Glutamatergic neuron (in vitro differentiated cells): ENCODE measurements at regions not wholly inside any gene's neighbourhood (a gene's known extent, or its start where the extent isn't known, plus 50 kb on each side); places are given as distances from the start of the nearest gene placed in this dataset.

Experiments
- DNase-seq: peaks from one replicate; pipeline ENCODE4 v3.0.0; 2022
- H3K27ac Mint-ChIP-seq: one replicate; pipeline ENCODE4 v1.8.0; 2020; ENCODE audit warnings: mild to moderate bottlenecking, mixed read lengths, inconsistent platforms; ENCODE audit not compliant: unreplicated experiment
- H3K27me3 Mint-ChIP-seq: one replicate; pipeline ENCODE4 v1.8.0; 2020; ENCODE audit warnings: mild to moderate bottlenecking, moderate library complexity, mixed read lengths, inconsistent platforms; ENCODE audit not compliant: unreplicated experiment
- H3K36me3 Mint-ChIP-seq: one replicate; pipeline ENCODE4 v1.8.0; 2020; ENCODE audit warnings: mild to moderate bottlenecking, mixed read lengths, inconsistent platforms; ENCODE audit not compliant: unreplicated experiment
- H3K4me1 Mint-ChIP-seq: one replicate; pipeline ENCODE4 v1.8.0; 2020; ENCODE audit warnings: mild to moderate bottlenecking, low read depth, mixed read lengths, inconsistent platforms; ENCODE audit not compliant: unreplicated experiment
- H3K4me3 Mint-ChIP-seq: one replicate; pipeline ENCODE4 v1.8.0; 2020; ENCODE audit warnings: mild to moderate bottlenecking, mixed read lengths, inconsistent platforms; ENCODE audit not compliant: unreplicated experiment
- H3K9me3 Mint-ChIP-seq: one replicate; pipeline ENCODE4 v1.8.0; 2020; ENCODE audit warnings: mild to moderate bottlenecking, moderate library complexity, mixed read lengths, inconsistent platforms; ENCODE audit not compliant: unreplicated experiment
- CTCF ChIP-seq: fragments of 200-600 bp; sonication (generic); IDR thresholded peaks from one replicate; pipeline ENCODE4 v1.5.0; 2021; ENCODE audit not compliant: partially characterized antibody, unreplicated experiment

GRCh38 chr20:41935259-41935791 is 317.1 kb upstream of the CHD6 start:
- no peak overlapping the region for H3K27ac Mint-ChIP-seq
- TF ChIP-seq CTCF, result no peak
- H3K4me1 Mint-ChIP-seq, result no peaks in the 10 kb centered on the region
- H3K36me3 Mint-ChIP-seq, result no peaks in the 10 kb centered on the region
- peaks cover 2% of the 10 kb centered on the region for H3K9me3 Mint-ChIP-seq
- DNase-seq, result no peak
- peaks cover 2% of the 10 kb centered on the region for H3K27me3 Mint-ChIP-seq
- H3K4me3 Mint-ChIP-seq, result no peak overlapping the region

GRCh38 chr20:41932431-41932830 is 314.3 kb upstream of the CHD6 start:
- H3K36me3 Mint-ChIP-seq, result no peaks in the 10 kb centered on the region
- TF ChIP-seq CTCF, result no peak
- no peak overlapping the region for H3K27ac Mint-ChIP-seq
- H3K4me1 Mint-ChIP-seq, result no peaks in the 10 kb centered on the region
- no peaks in the 10 kb centered on the region for H3K27me3 Mint-ChIP-seq
- H3K4me3 Mint-ChIP-seq, result no peak overlapping the region
- H3K9me3 Mint-ChIP-seq, result peaks cover 2% of the 10 kb centered on the region
- no peak for DNase-seq

GRCh38 chr20:41927655-41928054 is 309.5 kb upstream of the CHD6 start:
- no peak overlapping the region for H3K27ac Mint-ChIP-seq
- no peak for DNase-seq
- TF ChIP-seq CTCF, result no peak
- H3K36me3 Mint-ChIP-seq, result no peaks in the 10 kb centered on the region
- no peak overlapping the region for H3K4me3 Mint-ChIP-seq
- no peaks in the 10 kb centered on the region for H3K4me1 Mint-ChIP-seq
- H3K9me3 Mint-ChIP-seq, result peaks cover 2% of the 10 kb centered on the region
- H3K27me3 Mint-ChIP-seq, result no peaks in the 10 kb centered on the region

- no peaks in the 10 kb centered on the region for H3K36me3 Mint-ChIP-seq
- H3K27ac Mint-ChIP-seq, result no peak overlapping the region
- peaks cover 2% of the 10 kb centered on the region for H3K27me3 Mint-ChIP-seq
- TF ChIP-seq CTCF, result no peak
- DNase-seq, result no peak
- no peaks in the 10 kb centered on the region for H3K4me1 Mint-ChIP-seq
- peaks cover 2% of the 10 kb centered on the region for H3K9me3 Mint-ChIP-seq
- no peak overlapping the region for H3K4me3 Mint-ChIP-seq
Observed at GRCh38 chr20:41927189-41927588, 309.0 kb upstream of the CHD6 start.

GRCh38 chr20:41925476-41925875 is 307.3 kb upstream of the CHD6 start:
- no peaks in the 10 kb centered on the region for H3K36me3 Mint-ChIP-seq
- peaks cover 4% of the 10 kb centered on the region for H3K27me3 Mint-ChIP-seq
- no peak overlapping the region for H3K4me3 Mint-ChIP-seq
- TF ChIP-seq CTCF, result no peak
- no peaks in the 10 kb centered on the region for H3K4me1 Mint-ChIP-seq
- no peak for DNase-seq
- peaks cover 5% of the 10 kb centered on the region for H3K9me3 Mint-ChIP-seq
- no peak overlapping the region for H3K27ac Mint-ChIP-seq
